Gastrocnemius medialis (tissue), 4 donors: ENCODE measurements at regions not wholly inside any gene's neighbourhood (a gene's known extent, or its start where the extent isn't known, plus 50 kb on each side); places are given as distances from the start of the nearest gene placed in this dataset.

ENCODE experiments used
- CTCF ChIP-seq, 5 experiments: fragments of 450-650 bp in 3 of 5; fragments of 200-600 bp in 2 of 5; sonication (generic) in 2 of 5; IDR thresholded peaks in 4 of 5; conservative IDR thresholded peaks in 1 of 5; 1 replicate in 4 of 5; 2 replicates in 1 of 5; pipeline ENCODE4 v1.5.1; 2016 to 2019; ENCODE audit warnings: antibody characterized with exemption in 5 of 5, mild to moderate bottlenecking in 3 of 5, moderate library complexity in 3 of 5
- POLR2A ChIP-seq, 2 donors: fragments of 450-650 bp; IDR thresholded peaks; one replicate each; pipeline ENCODE4 v1.6.1; 2017; ENCODE audit warnings: antibody characterized with exemption in 2 of 2, mild to moderate bottlenecking in 2 of 2, moderate library complexity in 2 of 2

GRCh38 chr19:30745476-30745985 is 373.3 kb downstream of the ZNF536 start:
- TF ChIP-seq POLR2A (IDR thresholded peaks at IDR 0.05): no peak
- no peak for TF ChIP-seq CTCF (IDR thresholded peaks at IDR 0.05 in 4 of 5, conservative IDR thresholded peaks at IDR 0.05 in 1 of 5)
